Mesothelial cell of epicardium (in vitro differentiated cells): ENCODE measurements at regions not wholly inside any gene's neighbourhood (a gene's known extent, or its start where the extent isn't known, plus 50 kb on each side); places are given as distances from the start of the nearest gene placed in this dataset.

Source experiments
- DNase-seq, 2 experiments: peaks; one replicate each; pipeline ENCODE4 v3.0.0; 2021; ENCODE audit warnings: low spot score in 2 of 2; ENCODE audit not compliant: unreplicated experiment in 2 of 2
- H3K27ac Mint-ChIP-seq: 2 replicates; pipeline ENCODE4 v1.8.0; 2021; ENCODE audit warnings: mixed read lengths
- H3K27me3 Mint-ChIP-seq: 2 replicates; pipeline ENCODE4 v1.8.0; 2021; ENCODE audit warnings: low read depth, mixed read lengths
- H3K36me3 Mint-ChIP-seq: 2 replicates; pipeline ENCODE4 v1.8.0; 2021; ENCODE audit warnings: mixed read lengths
- H3K4me1 Mint-ChIP-seq: 2 replicates; pipeline ENCODE4 v1.8.0; 2021; ENCODE audit warnings: mixed read lengths
- H3K4me3 Mint-ChIP-seq: 2 replicates; pipeline ENCODE4 v1.8.0; 2021; ENCODE audit warnings: mild to moderate bottlenecking, moderate library complexity, mixed read lengths
- H3K9me3 Mint-ChIP-seq: 2 replicates; pipeline ENCODE4 v1.8.0; 2021; ENCODE audit warnings: mixed read lengths
- CTCF ChIP-seq: fragments of 200-600 bp; sonication (generic); IDR thresholded peaks from one replicate; pipeline ENCODE4 v1.5.0; 2021; ENCODE audit warnings: antibody characterized with exemption; ENCODE audit not compliant: unreplicated experiment

GRCh38 chr20:62566266-62566665 lies 76.0 kb upstream of the SLCO4A1 start:
- no peak overlapping the region for H3K27ac Mint-ChIP-seq
- H3K4me3 Mint-ChIP-seq: no peak overlapping the region
- H3K27me3 Mint-ChIP-seq: peaks cover 13% of the 10 kb centered on the region
- no peaks in the 10 kb centered on the region for H3K9me3 Mint-ChIP-seq
- DNase-seq: no peak
- no peaks in the 10 kb centered on the region for H3K36me3 Mint-ChIP-seq
- no peak for TF ChIP-seq CTCF
- peaks cover 3% of the 10 kb centered on the region for H3K4me1 Mint-ChIP-seq

GRCh38 chr20:62566771-62567170 lies 75.5 kb upstream of the SLCO4A1 start:
- TF ChIP-seq CTCF: no peak
- H3K27ac Mint-ChIP-seq: no peak overlapping the region
- no peak overlapping the region for H3K4me3 Mint-ChIP-seq
- H3K36me3 Mint-ChIP-seq: no peaks in the 10 kb centered on the region
- peaks cover 10% of the 10 kb centered on the region for H3K27me3 Mint-ChIP-seq
- H3K4me1 Mint-ChIP-seq: no peaks in the 10 kb centered on the region
- no peak for DNase-seq
- no peaks in the 10 kb centered on the region for H3K9me3 Mint-ChIP-seq

GRCh38 chr20:62567246-62568044 lies 74.9 kb upstream of the SLCO4A1 start:
- Mint-ChIP-seq H3K9me3 (no peaks in the 10 kb centered on the region), H3K4me1 (no peaks in the 10 kb centered on the region), H3K27ac (no peak overlapping the region), H3K36me3 (no peaks in the 10 kb centered on the region), H3K4me3 (no peak overlapping the region), H3K27me3 (peaks cover 15% of the 10 kb centered on the region)
- no peak for DNase-seq
- TF ChIP-seq CTCF: no peak

DNA sequence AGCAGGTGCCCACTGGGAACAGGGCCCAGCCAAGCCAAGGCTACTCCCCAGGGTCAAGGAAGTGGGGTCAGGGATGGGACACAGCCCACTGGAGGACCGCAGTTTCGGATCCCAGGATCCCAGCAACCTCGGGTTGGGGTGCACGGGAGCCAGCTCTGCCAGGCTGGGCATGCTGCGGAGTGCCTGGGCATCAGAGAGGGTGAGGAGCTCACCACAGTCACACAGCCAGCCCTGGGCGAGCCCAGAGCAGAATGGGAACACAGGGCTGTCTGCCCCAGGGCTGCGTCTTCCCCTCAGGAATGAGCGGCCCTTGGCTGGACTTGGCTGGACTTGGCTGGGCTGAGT lies 74.3 kb upstream of the SLCO4A1 start:
- Mint-ChIP-seq H3K4me3 (no peak overlapping the region), H3K36me3 (no peaks in the 10 kb centered on the region), H3K4me1 (no peaks in the 10 kb centered on the region), H3K27ac (no peak overlapping the region), H3K27me3 (peaks cover 21% of the 10 kb centered on the region), H3K9me3 (no peaks in the 10 kb centered on the region)
- TF ChIP-seq CTCF: no peak
- no peak for DNase-seq

- H3K4me1 Mint-ChIP-seq: no peaks in the 10 kb centered on the region
- H3K27me3 Mint-ChIP-seq: peaks cover 34% of the 10 kb centered on the region
- H3K4me3 Mint-ChIP-seq: no peak overlapping the region
Observed at GRCh38 chr20:62569615-62570014, 72.7 kb upstream of the SLCO4A1 start.

More at GRCh38 chr20:62569615-62570014, 72.7 kb upstream of the SLCO4A1 start:
- Mint-ChIP-seq H3K36me3 (no peaks in the 10 kb centered on the region), H3K9me3 (no peaks in the 10 kb centered on the region), H3K27ac (no peak overlapping the region)
- no peak for DNase-seq
- no peak for TF ChIP-seq CTCF
